SHP77 (cell line): ENCODE measurements at regions not wholly inside any gene's neighbourhood (a gene's known extent, or its start where the extent isn't known, plus 50 kb on each side); places are given as distances from the start of the nearest gene placed in this dataset.
"Not testable (repeated sequence)": the region's sequence is repeated elsewhere in the genome, so short reads cannot be mapped to it uniquely, and the experiment has no call there.

ENCODE experiments used
- DNase-seq, 2 experiments: peaks; one replicate each; lab custom pipeline; 2025; lab: John Stamatoyannopoulos, UW

GRCh38 chr2:62654876-62655359, 50.6 kb upstream of the EHBP1 start:
- no peak for DNase-seq

- no peak for DNase-seq
These were observed 51.1 kb upstream of the EHBP1 start for GRCh38 chr2:62654423-62654791.

- DNase-seq: no peak
These were observed 51.7 kb upstream of the EHBP1 start for GRCh38 chr2:62653582-62654422.

- DNase-seq: not testable (repeated sequence)
These were observed 56.4 kb upstream of the EHBP1 start for GRCh38 chr2:62649087-62649486.

GRCh38 chr2:62643100-62643471, 62.4 kb upstream of the EHBP1 start:
- DNase-seq: no peak

- no peak for DNase-seq
These were observed 62.9 kb upstream of the EHBP1 start for GRCh38 chr2:62642429-62643099.

- DNase-seq: no peak
These were observed 63.6 kb upstream of the EHBP1 start for GRCh38 chr2:62641936-62642335.

- DNase-seq: no peak
These were observed 64.1 kb upstream of the EHBP1 start for GRCh38 chr2:62641410-62641843.

GRCh38 chr2:62631160-62632085, 74.1 kb upstream of the EHBP1 start:
- DNase-seq: no peak

GRCh38 chr2:62630206-62630605, 75.3 kb upstream of the EHBP1 start:
- not testable (repeated sequence) for DNase-seq

- not testable (repeated sequence) for DNase-seq
These were observed 76.2 kb upstream of the EHBP1 start for GRCh38 chr2:62629310-62629709.

- no peak for DNase-seq
These were observed 77.8 kb upstream of the EHBP1 start for GRCh38 chr2:62627667-62628066.

- DNase-seq: no peak
These were observed 80.7 kb upstream of the EHBP1 start for GRCh38 chr2:62624855-62625254.

GRCh38 chr2:62616486-62616885, 89.0 kb upstream of the EHBP1 start:
- DNase-seq: not testable (repeated sequence)

GRCh38 chr2:62611854-62612253, 93.7 kb upstream of the EHBP1 start:
- no peak for DNase-seq

GRCh38 chr2:62605471-62605870, 99.5 kb upstream of the TMEM17 start:
- DNase-seq: not testable (repeated sequence)

- peak in 1 of 2 experiments; percentile 3 for DNase-seq
These were observed 98.3 kb upstream of the TMEM17 start for GRCh38 chr2:62604336-62604735.

- no peak for DNase-seq
These were observed 97.2 kb upstream of the TMEM17 start for GRCh38 chr2:62603154-62603712.

- not testable (repeated sequence) for DNase-seq
These were observed 93.8 kb upstream of the TMEM17 start for GRCh38 chr2:62599674-62600410.

GRCh38 chr2:62597323-62597722, 91.3 kb upstream of the TMEM17 start:
- no peak for DNase-seq
